ENCODE measurements at regions not wholly inside any gene's neighbourhood (a gene's known extent, or its start where the extent isn't known, plus 50 kb on each side); places are given as distances from the start of the nearest gene placed in this dataset.

DNA sequence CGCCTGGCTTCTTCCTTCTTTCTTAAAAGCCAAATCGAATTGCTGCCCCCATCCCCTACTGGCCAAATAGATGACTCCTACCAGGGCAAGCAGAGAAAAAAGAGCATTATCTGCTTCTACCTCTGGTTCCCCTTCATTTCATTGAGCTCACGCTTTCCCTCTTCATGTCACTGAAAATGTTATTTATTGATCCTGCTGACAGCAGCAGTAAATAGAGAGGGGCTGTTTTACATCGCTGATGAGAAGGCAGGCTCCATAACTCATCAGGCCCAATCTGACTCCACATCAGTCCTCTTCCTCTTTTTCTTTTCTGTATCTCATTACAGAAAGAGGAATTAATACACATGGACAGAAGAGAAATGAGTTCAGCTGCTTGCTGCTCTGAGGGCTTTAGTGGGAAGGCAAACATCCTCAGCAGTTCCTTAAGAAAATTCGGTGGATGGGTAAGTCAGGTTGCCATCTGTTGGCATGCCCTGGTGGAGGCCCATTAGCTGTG lies 904.1 kb downstream of the KCNMA1 start:
- ATAC-seq = no peak

DNA sequence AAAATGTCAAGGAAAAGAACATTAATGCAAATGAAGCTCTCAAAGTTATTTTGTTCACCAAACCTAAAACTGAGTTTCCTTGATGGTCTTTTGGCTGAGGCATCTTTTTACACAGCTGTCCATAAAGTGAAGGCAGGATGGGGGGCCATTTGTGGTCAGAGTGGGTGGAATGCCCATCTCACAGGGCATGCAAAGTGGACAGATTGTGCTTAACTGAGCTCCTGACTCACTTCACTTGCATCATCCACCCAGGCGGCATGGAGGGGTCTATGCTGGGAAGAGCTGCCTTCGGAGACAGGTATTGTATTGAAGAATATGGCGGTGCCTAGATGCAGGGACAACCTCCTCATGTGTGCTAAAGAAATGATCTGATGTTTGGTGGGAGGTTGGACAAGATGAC lies 905.3 kb downstream of the KCNMA1 start:
- ATAC-seq = no peak

DNA sequence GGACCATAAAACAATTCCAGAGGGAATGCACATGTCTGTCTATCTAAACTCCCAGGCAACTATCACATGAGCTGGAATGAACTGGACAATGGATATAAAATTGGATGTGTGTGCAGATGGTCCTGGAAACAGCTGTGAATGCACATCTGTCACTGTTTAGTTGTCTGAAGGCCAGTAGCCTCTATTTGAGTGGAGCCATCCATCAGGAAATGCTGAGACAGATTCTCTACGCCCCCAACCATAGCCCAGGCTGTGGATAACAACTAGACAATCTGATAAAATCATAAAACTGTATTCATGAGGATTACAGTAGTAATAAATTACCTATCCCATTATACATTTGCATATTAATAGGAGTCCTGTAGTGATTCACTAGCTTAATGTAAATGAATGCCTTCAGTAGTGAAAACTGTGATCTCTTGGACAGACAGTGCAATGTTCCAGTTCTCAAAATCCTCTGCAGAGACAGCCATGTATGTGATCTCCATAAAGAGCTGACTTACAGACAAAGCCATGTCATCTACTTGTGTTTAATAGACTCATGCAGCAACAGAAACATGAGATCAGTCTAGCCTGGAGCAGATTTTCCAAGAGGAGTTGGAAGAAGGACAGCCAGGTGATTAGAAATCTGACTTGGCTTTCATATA lies 907.6 kb downstream of the KCNMA1 start:
- ATAC-seq = no peak

DNA sequence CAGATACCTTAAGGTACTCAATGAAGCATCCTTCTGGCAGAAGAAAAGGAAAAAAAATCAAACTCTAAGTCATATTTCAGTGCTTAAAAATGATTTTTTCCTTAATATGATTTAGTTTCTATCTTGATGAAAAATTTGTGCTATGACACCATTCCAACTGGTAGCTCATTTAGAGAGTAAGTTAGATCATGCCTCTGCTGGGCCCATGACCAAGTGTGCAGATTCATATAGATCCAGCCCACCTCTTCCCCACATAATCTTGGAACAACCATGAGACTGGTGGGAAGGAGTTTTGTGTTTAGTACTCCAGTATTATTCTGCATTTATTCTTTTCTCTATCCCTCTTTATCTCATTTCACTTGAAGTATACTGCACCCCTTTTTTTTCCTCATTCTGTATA lies 908.3 kb downstream of the KCNMA1 start:
- ATAC-seq = no peak

DNA sequence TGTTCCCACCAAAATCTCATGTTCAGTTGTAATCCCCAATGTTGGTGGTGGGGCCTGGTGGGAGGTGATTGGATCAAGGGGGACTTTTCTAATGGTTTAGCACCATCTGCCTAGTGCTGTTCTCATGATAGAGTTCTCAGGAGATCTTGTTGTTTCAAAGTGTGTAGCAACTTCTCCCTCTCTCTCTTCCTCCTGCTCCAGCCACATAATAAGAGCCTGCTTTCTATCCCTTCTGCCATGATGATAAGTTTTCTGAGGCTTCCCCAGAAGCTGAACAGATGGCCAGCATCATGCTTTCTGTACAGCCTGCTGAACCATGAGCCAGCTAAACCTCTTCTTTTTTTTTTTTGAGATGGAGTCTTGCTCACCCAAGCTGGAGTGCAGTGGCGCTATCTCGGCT lies 910.6 kb downstream of the KCNMA1 start:
- no peak for ATAC-seq

DNA sequence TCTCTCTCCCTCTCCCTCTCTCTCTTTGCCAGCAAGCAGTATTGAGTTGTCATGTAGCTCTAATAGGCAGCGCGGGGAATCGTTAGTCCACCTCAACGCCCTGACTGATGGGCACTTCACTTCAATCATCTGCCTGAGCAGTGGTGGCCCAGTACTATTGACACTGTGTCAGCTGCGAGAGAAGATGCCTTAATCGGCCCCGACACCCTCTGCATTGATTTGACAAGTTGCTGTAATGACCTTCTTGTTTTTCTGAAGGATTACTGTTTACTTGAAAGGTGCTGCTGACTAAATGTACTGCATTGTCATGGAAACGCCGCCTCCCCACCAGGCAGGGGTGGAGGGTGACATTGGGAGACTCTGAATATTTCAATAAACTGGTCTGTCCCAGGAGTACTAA lies 913.8 kb downstream of the KCNMA1 start:
- no peak for ATAC-seq

DNA sequence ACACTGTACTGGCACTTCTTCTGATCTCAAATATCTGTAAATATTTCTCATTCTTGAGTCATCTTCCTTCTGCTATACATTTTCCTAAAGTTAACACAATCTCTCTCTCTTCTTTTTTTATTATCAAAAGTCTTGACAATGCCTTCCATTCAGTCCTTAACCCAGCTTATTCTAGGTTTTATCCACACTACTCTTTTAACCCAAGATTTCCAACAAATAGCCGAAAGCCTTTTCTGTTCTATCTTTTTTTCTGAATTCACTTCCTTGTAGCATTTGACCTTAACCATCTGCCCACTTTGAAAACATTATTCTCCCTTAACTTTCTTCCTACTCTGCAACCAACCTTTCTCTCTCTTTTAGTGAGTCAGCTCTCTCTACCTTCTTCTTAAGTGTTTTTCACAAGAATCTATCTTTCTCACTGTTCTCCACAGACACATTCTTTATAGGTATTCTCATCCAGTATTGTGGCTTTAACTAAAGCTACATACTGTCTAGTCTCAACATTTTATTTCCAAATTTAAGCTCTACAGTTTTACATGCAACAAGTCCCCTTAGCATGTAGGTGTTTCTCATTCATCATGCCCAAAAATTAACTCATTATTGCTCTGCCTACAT lies 915.6 kb downstream of the KCNMA1 start:
- no peak for ATAC-seq

DNA sequence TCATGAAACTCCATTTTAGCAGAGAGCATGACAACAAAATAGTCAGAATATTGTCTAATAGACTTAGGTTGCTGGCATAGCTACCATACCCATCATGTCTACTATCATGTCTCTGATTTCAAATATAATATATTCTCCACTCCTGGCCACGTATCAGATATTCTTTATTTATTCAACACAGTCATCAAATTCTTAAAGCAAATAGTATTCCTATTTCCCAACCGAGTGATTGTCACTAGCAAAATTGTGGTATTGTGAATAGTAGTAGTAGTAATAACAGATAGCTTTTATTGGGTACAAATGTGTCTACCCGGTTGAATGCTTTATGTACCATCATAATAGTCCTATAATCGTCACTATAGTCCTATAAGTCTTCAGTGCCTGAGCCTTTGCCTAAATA lies 918.6 kb downstream of the KCNMA1 start:
- no peak for ATAC-seq

DNA sequence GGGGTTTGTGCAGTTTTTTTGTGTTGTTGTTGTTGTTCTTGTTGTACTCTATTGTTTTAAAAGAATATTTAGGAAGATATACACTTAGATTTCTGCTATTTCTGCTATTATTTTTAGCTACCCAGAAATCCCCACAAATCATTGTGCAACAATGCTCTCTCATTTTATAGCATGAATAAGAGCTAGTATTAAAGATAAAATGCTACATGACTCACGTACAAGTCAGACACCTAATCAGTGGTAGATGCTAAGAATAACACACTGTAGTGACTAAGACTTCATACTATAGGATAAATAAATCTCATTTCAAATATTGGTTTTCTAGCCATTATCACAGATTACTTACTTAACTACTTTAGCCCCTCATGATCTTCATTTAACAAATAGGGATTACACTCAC lies 920.5 kb downstream of the KCNMA1 start:
- peak; percentile 70 for ATAC-seq

DNA sequence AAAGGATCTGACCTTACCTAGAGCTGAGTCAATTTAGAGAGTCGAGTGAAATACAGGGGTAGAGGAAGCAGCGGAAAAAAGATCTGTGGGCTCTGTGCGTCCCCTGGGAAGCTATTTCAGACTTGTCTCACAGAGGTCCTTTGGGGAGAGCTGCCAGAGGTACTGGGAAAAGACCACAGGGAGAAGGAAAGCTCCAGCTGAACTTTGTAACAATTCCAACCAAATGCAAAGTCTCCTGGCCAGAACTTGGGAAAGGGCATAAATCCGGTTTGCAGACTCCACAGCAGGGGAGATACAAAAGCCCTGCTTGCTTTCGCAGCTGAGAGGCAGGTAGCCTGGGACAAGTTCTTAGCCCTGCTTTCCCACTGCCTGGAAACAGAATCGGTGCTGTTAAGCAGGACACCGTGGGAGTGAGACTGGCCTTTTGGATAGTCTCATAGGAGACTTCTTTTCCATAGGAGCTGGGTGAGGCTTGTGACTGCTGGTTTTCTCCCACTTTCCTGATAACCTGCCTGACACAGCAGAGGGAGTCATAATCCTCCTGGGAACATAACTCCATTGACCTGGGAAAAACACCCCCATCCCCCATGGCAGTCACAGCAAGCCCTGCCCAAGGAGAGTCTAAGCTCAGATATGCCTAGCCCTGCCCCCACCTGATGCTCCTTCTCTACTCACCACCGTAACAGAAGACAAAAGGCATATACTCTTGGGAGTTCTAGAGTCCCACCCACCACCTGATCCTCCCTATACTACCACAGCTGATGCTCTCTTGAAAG lies 926.2 kb downstream of the KCNMA1 start:
- ATAC-seq = no peak

DNA sequence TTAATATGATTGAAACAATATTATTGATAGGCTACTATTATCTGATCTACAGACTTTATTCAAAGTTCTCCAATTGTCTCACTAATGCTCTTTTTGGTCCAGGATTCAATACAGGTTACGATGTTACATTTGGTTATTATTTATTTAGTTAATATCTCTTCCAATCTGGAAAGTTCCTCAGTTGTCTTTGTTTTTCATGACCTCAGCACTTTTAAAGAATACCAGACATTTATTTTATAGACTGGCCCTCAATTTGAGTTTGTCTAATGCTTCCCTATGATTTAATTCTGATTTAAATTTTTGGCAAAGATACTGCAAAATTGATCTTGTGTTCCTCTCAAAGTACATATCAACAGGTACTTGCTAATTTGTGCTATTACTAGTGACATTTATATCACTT lies 937.4 kb downstream of the KCNMA1 start:
- ATAC-seq = no peak

DNA sequence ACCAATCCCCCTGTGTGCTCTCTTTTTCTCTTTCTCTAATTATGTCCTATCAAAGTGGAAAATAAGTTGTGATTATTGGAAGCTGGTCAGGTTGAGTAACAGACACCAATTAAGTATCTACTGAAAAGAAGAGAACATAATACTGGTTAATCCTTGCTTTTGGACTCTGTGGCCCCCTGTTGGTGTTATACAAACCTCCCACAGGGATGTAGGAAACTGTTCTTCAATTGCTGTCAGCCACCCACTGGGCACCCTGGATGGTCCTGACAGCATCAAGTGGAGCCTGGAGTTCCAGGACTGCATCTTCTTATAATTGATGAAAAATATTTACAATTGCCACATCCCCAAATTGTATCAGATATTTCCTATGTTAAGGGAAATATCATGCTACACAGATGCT lies 939.7 kb downstream of the KCNMA1 start:
- no peak for ATAC-seq

DNA sequence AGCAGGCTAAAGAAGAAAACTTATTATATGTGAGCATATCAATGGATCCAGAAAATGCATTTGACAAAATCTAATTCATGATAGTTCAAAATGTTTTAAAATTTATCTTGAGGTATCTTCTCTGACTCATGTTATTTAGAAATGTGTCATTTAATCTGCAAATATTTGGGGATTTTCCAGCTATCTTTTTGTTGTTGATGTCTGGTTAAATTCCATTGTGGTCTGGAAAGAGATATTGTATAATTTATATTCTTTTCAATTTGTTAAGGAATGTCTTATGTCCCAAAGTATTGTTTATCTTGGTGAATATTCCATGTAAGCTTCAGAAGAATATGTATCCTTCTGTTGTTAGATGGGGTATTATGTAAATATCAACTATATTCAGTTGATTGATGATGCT lies 942.5 kb downstream of the KCNMA1 start:
- no peak for ATAC-seq

DNA sequence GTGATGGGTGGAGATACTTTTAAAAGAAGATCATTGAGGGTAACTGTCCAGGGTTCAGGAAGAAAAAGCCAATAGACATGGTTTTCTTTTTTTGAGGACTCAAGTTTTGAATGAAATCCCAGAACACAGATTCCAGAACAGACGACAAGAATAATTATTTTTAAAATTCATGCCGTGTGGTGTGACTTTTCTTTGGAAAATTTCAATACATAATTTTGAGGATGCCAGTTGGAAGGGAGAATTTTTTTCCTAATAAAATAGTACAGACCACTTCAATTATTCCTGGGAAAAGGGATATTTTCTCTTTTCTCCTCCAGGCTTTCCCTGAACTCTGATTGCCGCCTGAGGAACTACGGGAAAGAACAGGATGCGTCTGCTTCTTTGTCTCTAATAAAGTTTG lies 951.4 kb downstream of the KCNMA1 start:
- no peak for ATAC-seq

DNA sequence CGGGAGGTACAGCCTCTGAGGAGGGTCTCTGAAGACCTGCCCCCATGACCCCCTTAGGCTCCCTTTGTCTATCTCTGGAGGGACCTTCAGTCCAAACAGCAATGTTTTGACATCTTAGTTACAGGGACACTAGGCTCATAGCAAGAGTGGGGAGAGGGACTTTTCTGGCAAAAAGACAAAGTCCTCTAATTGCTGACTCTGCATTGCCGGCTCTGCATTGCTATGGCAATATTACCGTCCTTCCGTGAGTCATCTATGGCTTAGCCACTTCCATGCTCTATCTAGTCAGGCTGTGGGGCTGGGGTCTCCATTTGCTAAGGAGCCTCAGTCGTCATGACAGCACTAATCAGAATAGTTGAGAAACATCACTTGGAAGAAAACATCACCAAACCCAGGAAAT lies 952.6 kb downstream of the KCNMA1 start:
- ATAC-seq = no peak

DNA sequence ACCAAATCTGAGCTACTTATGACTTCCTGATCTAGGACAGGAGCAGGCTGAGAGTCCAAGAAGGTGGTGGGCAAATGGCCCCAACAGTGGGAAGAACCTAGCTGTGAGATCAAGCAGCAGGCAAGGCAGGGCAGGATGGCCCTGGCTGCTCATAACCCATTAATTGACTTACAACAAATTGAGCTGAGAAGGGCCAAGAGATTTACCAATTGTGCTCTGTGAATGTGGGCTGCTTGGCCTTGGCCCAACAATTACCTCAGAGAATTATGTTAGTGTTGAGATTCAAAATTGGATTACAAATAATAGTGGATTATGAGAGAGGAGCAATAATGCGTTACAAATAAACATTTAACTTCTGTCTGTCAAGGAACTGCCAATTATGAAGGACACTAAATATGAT lies 956.5 kb downstream of the KCNMA1 start:
- ATAC-seq = no peak

DNA sequence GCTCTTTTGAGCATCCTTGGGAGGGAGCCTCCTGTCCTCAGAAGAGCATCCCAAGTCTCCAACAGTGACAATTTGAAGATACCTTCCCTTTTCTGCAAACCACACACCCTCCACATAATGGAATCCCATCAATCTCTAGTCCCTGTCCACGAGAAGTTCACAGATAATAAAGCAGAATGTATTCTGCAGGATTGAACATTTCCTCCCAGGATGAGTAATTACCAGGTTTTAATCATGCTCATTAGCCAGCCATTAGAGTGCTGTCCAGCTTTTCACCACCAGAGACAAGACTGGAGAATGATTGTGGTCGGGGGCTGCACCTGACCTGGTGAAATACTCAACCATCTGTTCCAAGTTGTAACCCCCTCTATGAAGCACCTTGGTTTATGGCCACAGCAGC lies 958.6 kb downstream of the KCNMA1 start:
- no peak for ATAC-seq

DNA sequence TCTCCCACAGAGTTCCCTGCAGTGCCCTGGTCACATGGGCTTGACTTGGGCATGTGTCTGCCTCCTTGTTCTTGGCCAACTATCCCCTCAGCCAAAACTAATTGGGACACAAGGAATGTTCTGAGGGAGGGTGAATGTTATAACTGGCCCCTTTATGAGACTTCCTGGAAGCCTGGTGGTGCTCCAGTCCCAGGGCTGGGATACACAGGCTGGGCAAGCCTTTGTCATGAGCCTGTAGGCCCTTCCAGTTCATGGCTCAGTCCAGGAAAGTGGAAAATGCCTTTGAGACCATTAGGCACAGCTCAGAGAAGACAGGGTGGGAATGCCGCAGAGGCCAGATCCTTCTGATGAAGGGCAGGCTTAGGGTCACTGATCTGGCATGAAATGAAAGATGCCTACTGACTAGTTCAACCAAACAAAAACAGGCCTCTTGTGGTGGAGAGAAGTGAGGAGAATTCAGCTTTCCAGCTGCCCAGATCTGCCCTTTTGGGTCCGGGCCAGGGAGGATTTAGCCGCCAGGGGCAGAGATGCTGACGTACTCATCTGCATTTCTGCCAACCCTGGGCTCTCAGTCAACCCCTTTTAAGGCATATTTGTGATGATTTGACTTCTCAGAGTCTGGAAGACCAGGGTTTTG lies 961.5 kb downstream of the KCNMA1 start:
- ATAC-seq = peak; percentile 13

DNA sequence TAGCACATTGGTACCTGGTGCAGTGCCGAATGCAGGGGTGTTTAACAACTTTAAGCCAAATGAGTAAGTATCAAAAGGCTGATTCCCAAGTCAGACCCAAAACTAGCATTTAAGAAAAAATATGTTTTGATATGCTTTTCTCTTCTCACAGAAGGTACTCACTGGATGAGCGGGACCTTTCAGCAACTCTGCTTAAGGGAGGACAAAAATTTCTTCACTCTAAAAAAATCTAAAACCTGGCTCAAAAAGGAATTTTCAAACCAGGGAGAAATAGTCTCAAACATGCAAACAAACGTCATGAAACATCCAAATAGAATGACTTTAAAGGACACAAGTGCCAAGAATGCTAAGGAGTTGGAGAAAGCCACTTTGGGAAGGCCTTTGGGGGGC lies 962.1 kb downstream of the KCNMA1 start:
- ATAC-seq = no peak

DNA sequence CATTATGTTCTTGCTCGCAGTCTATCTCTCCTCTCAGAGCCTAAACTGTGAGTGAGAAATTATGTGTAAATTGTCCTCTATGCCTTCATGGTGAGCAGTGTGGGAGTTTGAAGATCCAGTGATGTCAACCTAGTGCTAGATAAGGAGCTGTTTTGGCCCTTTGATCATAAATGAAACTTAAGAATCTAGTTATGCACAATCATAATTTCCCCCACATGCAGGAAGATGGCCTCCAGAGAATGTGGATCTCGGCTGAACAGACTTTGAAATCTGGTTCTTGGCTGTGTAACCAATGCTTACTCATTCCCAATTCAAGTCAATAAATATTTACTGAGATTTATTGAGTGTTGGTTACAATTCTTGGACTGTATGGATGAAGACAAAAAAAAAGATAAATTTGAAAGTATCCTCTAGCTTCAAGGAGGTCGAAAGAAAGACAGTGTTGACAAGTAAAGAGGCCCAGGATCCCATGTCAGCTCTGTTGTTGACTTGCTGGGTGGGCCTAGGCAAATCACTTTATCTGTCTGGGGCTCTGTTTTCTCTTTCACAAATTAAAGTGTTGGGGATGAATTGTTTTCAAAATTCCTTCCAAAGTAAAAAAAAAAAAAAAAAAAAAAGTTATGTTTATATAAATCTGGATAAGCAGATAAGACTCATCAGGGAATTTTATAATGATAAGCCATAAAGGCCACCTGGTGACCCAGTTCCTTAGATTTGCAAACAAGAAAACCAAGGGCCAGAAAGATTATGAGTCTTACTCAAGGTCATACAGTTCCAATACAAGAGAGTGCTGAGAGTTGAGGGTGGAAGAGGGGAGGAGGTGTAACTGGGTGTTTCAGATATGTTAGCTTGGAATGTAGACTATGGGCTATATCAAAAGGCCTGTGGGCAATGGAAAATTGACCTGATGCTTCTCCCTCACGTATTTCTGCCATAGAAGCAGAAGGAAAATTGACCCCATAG lies 969.9 kb downstream of the KCNMA1 start:
- no peak for ATAC-seq

DNA sequence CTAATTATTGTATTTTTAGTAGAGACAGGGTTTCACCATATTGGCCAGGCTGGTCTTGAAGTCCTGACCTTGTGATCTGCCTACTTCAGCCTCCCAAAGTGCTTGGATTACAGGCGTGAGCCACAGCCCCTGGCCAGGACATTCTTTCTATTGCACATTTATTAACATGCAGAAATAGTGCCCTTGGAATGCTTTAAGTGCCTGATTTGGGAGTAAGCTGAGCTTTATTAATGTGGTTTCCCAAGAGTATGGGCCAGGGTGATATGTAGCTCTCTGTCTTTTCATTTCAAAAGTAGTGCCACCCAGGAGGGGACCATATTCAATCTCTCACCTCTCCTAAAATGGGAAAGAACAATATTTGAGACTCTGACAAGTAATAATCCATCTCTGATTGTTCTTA lies 970.7 kb downstream of the KCNMA1 start:
- ATAC-seq = no peak

DNA sequence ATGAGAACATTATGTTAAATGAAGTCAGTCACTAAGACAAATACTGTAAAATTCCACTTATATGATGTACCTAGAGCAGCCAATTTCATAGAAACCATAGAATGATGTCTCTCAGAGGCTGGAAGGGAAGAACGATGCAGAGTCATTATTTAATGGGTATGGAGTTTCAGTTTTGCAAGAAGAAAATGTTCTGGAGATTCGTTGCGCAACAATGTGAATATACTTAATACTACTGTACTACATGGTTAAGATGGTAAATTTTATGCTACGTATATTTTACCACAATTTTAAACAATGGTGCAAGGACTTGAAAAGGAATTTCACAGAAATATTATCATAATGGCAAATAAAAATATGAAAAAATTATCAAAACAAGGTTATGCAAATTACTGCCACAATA lies 972.6 kb downstream of the KCNMA1 start:
- no peak for ATAC-seq

Data from esophagus mucosa (tissue), 1 donor.